DOHH2 (cell line): ENCODE measurements at regions not wholly inside any gene's neighbourhood (a gene's known extent, or its start where the extent isn't known, plus 50 kb on each side); places are given as distances from the start of the nearest gene placed in this dataset.
A peak's percentile ranks its signal among the peaks of the same experiment; 100 is the strongest.

Experiments used
- CTCF ChIP-seq: fragments of 200-600 bp; sonication (generic); IDR thresholded peaks from one replicate; pipeline ENCODE4 v1.5.1; 2014; ENCODE audit warnings: antibody characterized with exemption, mild to moderate bottlenecking, low read depth, low read length; ENCODE audit not compliant: poor library complexity, severe bottlenecking
- EZH2phosphoT487 ChIP-seq: fragments of 200-600 bp; sonication (generic); IDR thresholded peaks from 2 replicates; pipeline ENCODE4 v1.6.1; 2017; ENCODE audit warnings: borderline replicate concordance, mild to moderate bottlenecking, antibody characterized with exemption, low read length, moderate library complexity, mixed read lengths

GRCh38 chr4:130747842-130748241, 1651.9 kb downstream of the C4orf33 start:
- TF ChIP-seq CTCF (peak; percentile 43), EZH2phosphoT487 (no peak)
